Thyroid gland (tissue), 4 donors: ENCODE measurements at regions not wholly inside any gene's neighbourhood (a gene's known extent, or its start where the extent isn't known, plus 50 kb on each side); places are given as distances from the start of the nearest gene placed in this dataset.

Source experiments
- DNase-seq, 2 donors: peaks; one replicate each; pipeline ENCODE4 v3.0.0-alpha.2; 2019
- H3K27ac ChIP-seq, 3 donors: fragments of 200-600 bp; sonication (generic); 1 replicate in 2 of 3; 2 replicates in 1 of 3; pipeline ENCODE4 v1.5.1; 2016 to 2019; ENCODE audit warnings: mild to moderate bottlenecking in 1 of 3, moderate library complexity in 1 of 3
- H3K27me3 ChIP-seq: fragments of 200-600 bp; sonication (generic); one replicate; pipeline ENCODE4 v1.5.1; 2019
- H3K36me3 ChIP-seq, 2 donors: fragments of 200-600 bp; sonication (generic); one replicate each; pipeline ENCODE4 v1.5.1; 2016 to 2019
- H3K4me1 ChIP-seq, 2 donors: fragments of 200-600 bp; sonication (generic); one replicate each; pipeline ENCODE4 v1.5.1; 2017 to 2019
- H3K4me3 ChIP-seq, 3 donors: fragments of 200-600 bp; sonication (generic); replicated peaks in 1 of 3; 1 replicate in 2 of 3; 2 replicates in 1 of 3; pipeline ENCODE4 v1.5.1; 2016; ENCODE audit warnings: mild to moderate bottlenecking in 1 of 3
- H3K9me3 ChIP-seq: fragments of 200-600 bp; sonication (generic); one replicate; pipeline ENCODE4 v1.5.1; 2017
- POLR2A ChIP-seq, 2 donors: fragments of 450-650 bp; IDR thresholded peaks; one replicate each; pipeline ENCODE4 v1.6.1; 2017; ENCODE audit warnings: antibody characterized with exemption in 2 of 2, mild to moderate bottlenecking in 2 of 2, moderate library complexity in 1 of 2
- WGBS, 2 donors: methylation state at CpG; one replicate each; pipeline ENCODE4 v1.1.5; 2017; 5-methylcytosine and 5-hydroxymethylcytosine counted together
- intact Hi-C: fragments of 100-400 bp; cut with DNase I; formaldehyde crosslinking; loops from one replicate; pipeline ENCODE4 v1.15.1; 2023
- TF ChIP-seq, protein P1 (sequence below), 6 experiments: fragments of 200-600 bp in 3 of 6; fragments of 450-650 bp in 3 of 6; sonication (generic) in 3 of 6; IDR thresholded peaks; one replicate each; pipeline ENCODE4 v1.5.1; 2016 to 2019; ENCODE audit warnings: antibody characterized with exemption in 6 of 6, mild to moderate bottlenecking in 2 of 6, inconsistent platforms in 1 of 6, moderate library complexity in 1 of 6

DNA sequence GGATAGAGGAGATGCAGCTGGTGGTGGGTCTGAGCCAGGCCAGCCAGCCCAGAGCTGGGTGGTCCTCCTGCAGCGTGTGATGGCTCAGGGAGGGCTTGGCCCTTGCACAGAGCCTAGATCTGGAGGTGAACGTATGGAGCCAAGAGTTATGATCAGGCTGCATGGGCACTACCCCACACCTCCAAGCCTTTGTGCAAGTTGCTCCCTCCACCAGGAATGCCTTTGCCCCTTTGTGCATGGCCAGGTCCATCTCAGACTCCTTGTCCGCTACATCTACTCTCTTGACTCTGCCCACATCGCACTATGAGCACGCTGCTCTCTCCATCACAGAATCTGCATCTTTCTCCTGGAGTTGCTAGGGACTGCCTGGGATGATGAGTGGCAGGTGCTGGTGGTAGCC lies 895.7 kb downstream of the TBC1D22A start:
- no peaks in the 10 kb centered on the region for H3K36me3 ChIP-seq
- no peaks in the 10 kb centered on the region for H3K4me1 ChIP-seq
- no peak overlapping the region for H3K27ac ChIP-seq
- H3K27me3 ChIP-seq = no peaks in the 10 kb centered on the region
- no peak for DNase-seq
- intact Hi-C loops = no loop called here
- TF ChIP-seq, protein P1, sequence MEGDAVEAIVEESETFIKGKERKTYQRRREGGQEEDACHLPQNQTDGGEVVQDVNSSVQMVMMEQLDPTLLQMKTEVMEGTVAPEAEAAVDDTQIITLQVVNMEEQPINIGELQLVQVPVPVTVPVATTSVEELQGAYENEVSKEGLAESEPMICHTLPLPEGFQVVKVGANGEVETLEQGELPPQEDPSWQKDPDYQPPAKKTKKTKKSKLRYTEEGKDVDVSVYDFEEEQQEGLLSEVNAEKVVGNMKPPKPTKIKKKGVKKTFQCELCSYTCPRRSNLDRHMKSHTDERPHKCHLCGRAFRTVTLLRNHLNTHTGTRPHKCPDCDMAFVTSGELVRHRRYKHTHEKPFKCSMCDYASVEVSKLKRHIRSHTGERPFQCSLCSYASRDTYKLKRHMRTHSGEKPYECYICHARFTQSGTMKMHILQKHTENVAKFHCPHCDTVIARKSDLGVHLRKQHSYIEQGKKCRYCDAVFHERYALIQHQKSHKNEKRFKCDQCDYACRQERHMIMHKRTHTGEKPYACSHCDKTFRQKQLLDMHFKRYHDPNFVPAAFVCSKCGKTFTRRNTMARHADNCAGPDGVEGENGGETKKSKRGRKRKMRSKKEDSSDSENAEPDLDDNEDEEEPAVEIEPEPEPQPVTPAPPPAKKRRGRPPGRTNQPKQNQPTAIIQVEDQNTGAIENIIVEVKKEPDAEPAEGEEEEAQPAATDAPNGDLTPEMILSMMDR (IDR thresholded peaks at IDR 0.05) = no peak
- TF ChIP-seq POLR2A (IDR thresholded peaks at IDR 0.05) = no peak
- H3K9me3 ChIP-seq = no peaks in the 10 kb centered on the region
- WGBS, 2 donors = 89 to 92% methylated on average over 5 of the region's 5 CpGs
- no peak overlapping the region for H3K4me3 ChIP-seq

DNA sequence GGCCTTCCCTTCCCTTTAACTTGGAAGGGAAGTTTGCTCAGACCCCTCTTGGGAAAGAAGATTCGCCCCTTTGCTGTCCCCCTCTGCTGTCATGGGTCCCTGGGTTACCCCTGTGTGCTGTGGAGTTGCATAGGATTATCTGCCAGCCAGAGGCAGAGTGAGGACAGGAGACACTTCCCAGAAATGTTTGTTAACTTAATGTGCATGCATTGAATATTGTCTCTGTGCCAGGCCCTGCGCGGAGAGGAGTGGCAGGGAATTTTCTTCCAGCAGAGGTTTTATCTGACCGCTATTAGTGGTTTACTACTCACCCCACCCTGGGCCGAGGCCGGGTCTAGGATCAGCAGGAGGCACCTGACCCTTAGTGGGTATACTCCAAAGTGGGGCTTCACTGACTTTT lies 894.8 kb downstream of the TBC1D22A start:
- WGBS, 2 donors = 53 to 63% methylated on average over 6 of the region's 6 CpGs
- no peak for DNase-seq
- intact Hi-C loops = no loop called here
- Histone ChIP-seq H3K27ac (no peak overlapping the region), H3K4me3 (no peak overlapping the region), H3K27me3 (no peaks in the 10 kb centered on the region), H3K9me3 (no peaks in the 10 kb centered on the region), H3K4me1 (no peaks in the 10 kb centered on the region), H3K36me3 (no peaks in the 10 kb centered on the region)
- TF ChIP-seq, protein P1 (IDR thresholded peaks at IDR 0.05) = no peak
- no peak for TF ChIP-seq POLR2A (IDR thresholded peaks at IDR 0.05)

DNA sequence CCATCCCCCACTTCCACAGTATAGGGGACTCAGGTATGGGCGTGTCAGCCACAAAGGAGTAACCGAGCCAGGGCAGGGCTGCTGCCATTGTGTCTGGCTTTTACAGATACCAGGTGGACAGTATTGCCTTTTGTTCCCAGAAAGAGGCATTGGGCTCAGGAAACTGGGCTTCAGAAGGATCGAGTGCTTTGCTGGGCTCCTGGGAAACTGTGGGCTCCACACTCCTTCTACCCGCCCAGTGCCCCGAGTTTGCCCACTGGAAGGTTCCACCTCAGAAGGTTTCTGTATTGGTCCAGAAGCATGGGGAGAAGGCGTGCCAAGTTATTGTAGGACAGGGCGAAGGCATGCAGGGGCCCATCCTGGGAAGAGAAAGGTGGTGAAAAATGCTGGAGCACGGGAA lies 894.4 kb downstream of the TBC1D22A start:
- intact Hi-C loops = no loop called here
- DNase-seq = no peak
- H3K4me3 ChIP-seq = no peak overlapping the region
- H3K9me3 ChIP-seq = no peaks in the 10 kb centered on the region
- H3K36me3 ChIP-seq = no peaks in the 10 kb centered on the region
- no peaks in the 10 kb centered on the region for H3K27me3 ChIP-seq
- no peak overlapping the region for H3K27ac ChIP-seq
- H3K4me1 ChIP-seq = no peaks in the 10 kb centered on the region
- WGBS, 2 donors = 83 to 84% methylated on average over 8 of the region's 8 CpGs
- TF ChIP-seq POLR2A (IDR thresholded peaks at IDR 0.05) = no peak
- TF ChIP-seq, protein P1 (IDR thresholded peaks at IDR 0.05) = no peak

DNA sequence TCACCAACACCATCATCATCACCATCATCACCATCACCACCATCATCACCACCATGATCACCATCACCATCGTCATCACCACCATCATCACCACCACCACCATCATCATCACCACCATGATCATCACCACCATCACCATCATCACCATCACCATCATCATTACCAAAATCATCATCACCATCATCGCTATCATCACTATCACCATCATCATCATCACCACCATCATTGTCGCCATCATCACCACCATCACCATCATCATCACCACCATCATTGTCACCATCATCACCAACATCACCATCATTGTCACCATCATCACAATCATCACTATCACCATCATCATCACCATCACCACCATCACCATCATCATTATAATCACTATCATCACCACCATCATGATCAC lies 893.5 kb downstream of the TBC1D22A start:
- H3K27me3 ChIP-seq = no peaks in the 10 kb centered on the region
- TF ChIP-seq, protein P1 (IDR thresholded peaks at IDR 0.05) = no peak
- TF ChIP-seq POLR2A (IDR thresholded peaks at IDR 0.05) = no peak
- no peak overlapping the region for H3K4me3 ChIP-seq
- DNase-seq = no peak
- no peaks in the 10 kb centered on the region for H3K4me1 ChIP-seq
- no peaks in the 10 kb centered on the region for H3K9me3 ChIP-seq
- H3K36me3 ChIP-seq = no peaks in the 10 kb centered on the region
- H3K27ac ChIP-seq = no peak overlapping the region
- intact Hi-C loops = no loop called here
- 65% methylated on average over 3 of the region's 3 CpGs for WGBS, 2 donors

DNA sequence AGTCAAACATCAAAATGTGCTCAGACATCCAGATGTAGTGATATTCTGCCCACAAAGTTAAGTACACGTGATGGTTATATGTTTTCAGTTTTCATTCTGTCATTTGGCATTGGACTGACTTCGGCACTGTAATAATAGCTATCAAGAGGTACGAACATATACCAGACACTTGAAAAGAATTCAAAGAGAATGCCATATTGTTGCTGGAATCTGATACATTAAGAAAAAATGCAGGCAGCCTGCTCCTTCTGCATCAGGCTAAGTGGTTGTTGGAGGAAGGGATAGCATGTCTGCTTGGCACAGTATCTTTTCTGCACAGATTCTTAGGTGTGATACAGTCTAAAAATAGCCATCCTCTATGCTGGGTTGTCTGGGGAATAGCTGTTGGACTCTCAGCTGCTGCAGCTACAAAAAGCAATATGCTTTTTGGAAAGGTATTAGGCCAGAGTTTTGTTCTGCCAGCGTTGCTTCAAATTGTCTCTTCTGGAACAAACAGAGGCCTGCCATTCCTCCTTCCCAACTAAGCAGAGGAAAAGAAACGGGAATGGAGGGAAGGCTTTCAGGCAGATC lies 892.6 kb downstream of the TBC1D22A start:
- H3K9me3 ChIP-seq = no peaks in the 10 kb centered on the region
- WGBS, 2 donors = 75 to 76% methylated on average over 5 of the region's 5 CpGs
- intact Hi-C loops = no loop called here
- no peak overlapping the region for H3K4me3 ChIP-seq
- H3K27me3 ChIP-seq = no peaks in the 10 kb centered on the region
- no peak for DNase-seq
- no peaks in the 10 kb centered on the region for H3K36me3 ChIP-seq
- H3K4me1 ChIP-seq = no peaks in the 10 kb centered on the region
- H3K27ac ChIP-seq = no peak overlapping the region
- TF ChIP-seq, protein P1 (IDR thresholded peaks at IDR 0.05) = no peak
- TF ChIP-seq POLR2A (IDR thresholded peaks at IDR 0.05) = no peak
